ENCODE measurements at regions not wholly inside any gene's neighbourhood (a gene's known extent, or its start where the extent isn't known, plus 50 kb on each side); places are given as distances from the start of the nearest gene placed in this dataset.

GRCh38 chr2:12587228-12587627 is 129.5 kb upstream of the TRIB2 start:
- H3K9me3 ChIP-seq, result no peaks in the 10 kb centered on the region
- H3K4me1 ChIP-seq, result peaks cover 4% of the 10 kb centered on the region
- intact Hi-C loops (cut with DNase I), result no loop called here

GRCh38 chr2:12587729-12588522 is 128.8 kb upstream of the TRIB2 start:
- intact Hi-C loops (cut with DNase I), result no loop called here
- no peak for DNase-seq
- Histone ChIP-seq H3K27ac (peak overlapping the region; percentile 54), H3K4me1 (peaks cover 4% of the 10 kb centered on the region), H3K9me3 (no peaks in the 10 kb centered on the region), H3K4me3 (no peak overlapping the region), H3K9ac (ENCODE audit: low read depth in 2 of 2, low read length in 2 of 2) (no peak overlapping the region), H3K27me3 (no peaks in the 10 kb centered on the region), H3K36me3 (no peaks in the 10 kb centered on the region)
- no peak for TF ChIP-seq CTCF (IDR thresholded peaks at IDR 0.05)

More at GRCh38 chr2:12587228-12587627, 129.5 kb upstream of the TRIB2 start:
- H3K9ac ChIP-seq (ENCODE audit: low read depth in 2 of 2, low read length in 2 of 2), result no peak overlapping the region
- no peak overlapping the region for H3K27ac ChIP-seq
- no peaks in the 10 kb centered on the region for H3K36me3 ChIP-seq
- no peaks in the 10 kb centered on the region for H3K27me3 ChIP-seq
- DNase-seq, result no peak
- H3K4me3 ChIP-seq, result no peak overlapping the region
- no peak for TF ChIP-seq CTCF (IDR thresholded peaks at IDR 0.05)

DNA sequence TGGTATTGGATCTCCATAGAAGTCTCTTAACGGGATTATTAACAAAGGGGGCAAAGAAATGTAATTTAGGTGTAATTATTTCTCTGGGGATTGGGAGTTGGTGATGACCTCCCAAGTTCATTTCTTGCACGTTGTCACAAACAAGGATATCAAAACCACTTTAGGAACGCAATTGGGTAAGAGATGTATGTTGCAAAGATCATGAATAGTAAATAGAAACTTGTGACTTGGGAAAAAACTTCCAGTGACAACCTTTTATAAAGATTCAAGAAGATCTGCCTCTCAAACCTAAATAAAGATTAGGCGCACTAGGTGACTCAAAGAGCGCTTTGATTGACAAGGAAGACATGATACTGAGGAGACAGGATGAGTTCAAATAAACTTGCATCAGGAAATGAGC is 127.8 kb upstream of the TRIB2 start:
- intact Hi-C loops (cut with DNase I), result no loop called here
- Histone ChIP-seq H3K4me1 (peaks cover 4% of the 10 kb centered on the region), H3K27ac (no peak overlapping the region), H3K9ac (ENCODE audit: low read depth in 2 of 2, low read length in 2 of 2) (no peak overlapping the region), H3K36me3 (no peaks in the 10 kb centered on the region), H3K27me3 (no peaks in the 10 kb centered on the region), H3K4me3 (no peak overlapping the region), H3K9me3 (no peaks in the 10 kb centered on the region)
- no peak for TF ChIP-seq CTCF (IDR thresholded peaks at IDR 0.05)
- no peak for DNase-seq

DNA sequence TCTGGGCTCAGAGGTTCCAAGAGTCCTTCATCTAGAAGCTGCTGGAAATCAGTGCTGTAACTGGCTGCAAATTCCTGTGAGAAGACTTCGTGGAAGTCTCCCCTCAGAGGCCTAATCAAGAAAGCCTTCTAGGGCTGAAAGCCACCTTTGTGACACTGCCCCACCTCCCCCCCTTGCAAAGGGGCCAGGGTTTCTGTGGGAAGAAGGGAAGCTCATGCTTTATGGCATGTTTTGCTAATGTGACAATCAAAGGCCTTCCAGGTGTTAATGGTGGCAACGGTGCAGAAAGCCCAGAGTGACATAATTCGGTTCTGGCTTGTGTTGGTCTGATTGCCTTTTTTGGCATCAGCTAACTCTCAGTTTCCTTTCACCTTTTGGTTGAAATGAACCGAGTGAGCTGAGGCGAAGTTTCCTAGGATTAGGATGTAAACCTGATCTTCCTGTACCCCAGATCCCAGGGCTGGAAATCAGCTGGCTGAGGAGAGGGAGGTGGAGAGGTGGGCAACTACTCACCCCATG is 126.9 kb upstream of the TRIB2 start:
- H3K4me1 ChIP-seq, result peaks cover 4% of the 10 kb centered on the region
- no peaks in the 10 kb centered on the region for H3K27me3 ChIP-seq
- no peaks in the 10 kb centered on the region for H3K9me3 ChIP-seq
- H3K9ac ChIP-seq (ENCODE audit: low read depth in 2 of 2, low read length in 2 of 2), result no peak overlapping the region
- DNase-seq, result no peak
- H3K36me3 ChIP-seq, result no peaks in the 10 kb centered on the region
- no peak overlapping the region for H3K4me3 ChIP-seq
- intact Hi-C loops (cut with DNase I), result no loop called here
- H3K27ac ChIP-seq, result no peak overlapping the region
- no peak for TF ChIP-seq CTCF (IDR thresholded peaks at IDR 0.05)

DNA sequence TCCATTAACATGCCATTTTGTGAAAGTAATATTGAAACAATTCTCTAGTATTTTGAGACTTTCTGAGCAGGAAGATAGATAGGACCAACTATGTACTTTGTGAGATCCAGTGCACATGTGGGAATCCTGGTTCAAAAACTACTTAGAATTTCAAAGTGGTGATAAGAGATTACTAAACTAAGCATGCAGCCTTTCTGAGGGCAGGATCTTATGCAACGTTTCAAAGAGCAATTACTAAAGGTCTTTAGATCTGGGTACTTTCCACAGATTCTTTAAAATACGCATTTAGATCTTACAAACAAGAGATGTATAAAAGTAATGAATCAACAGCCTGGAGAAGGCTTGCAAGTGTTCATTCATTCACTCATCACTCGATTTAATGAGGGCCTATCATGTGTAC is 124.4 kb upstream of the TRIB2 start:
- no peak overlapping the region for H3K9ac ChIP-seq (ENCODE audit: low read depth in 2 of 2, low read length in 2 of 2)
- H3K27me3 ChIP-seq, result no peaks in the 10 kb centered on the region
- no peaks in the 10 kb centered on the region for H3K36me3 ChIP-seq
- no peak overlapping the region for H3K27ac ChIP-seq
- H3K9me3 ChIP-seq, result no peaks in the 10 kb centered on the region
- H3K4me1 ChIP-seq, result peaks cover 4% of the 10 kb centered on the region
- DNase-seq, result no peak
- H3K4me3 ChIP-seq, result no peak overlapping the region
- intact Hi-C loops (cut with DNase I), result no loop called here
- TF ChIP-seq CTCF (IDR thresholded peaks at IDR 0.05), result no peak

Measured in colonic mucosa (tissue), 4 donors.